ENCODE measurements at regions not wholly inside any gene's neighbourhood (a gene's known extent, or its start where the extent isn't known, plus 50 kb on each side); places are given as distances from the start of the nearest gene placed in this dataset.

- Mint-ChIP-seq H3K9me3 (no peaks in the 10 kb centered on the region), H3K27me3 (ENCODE audit: low read depth) (no peaks in the 10 kb centered on the region), H3K4me3 (no peak overlapping the region), H3K27ac (no peak overlapping the region), H3K4me1 (ENCODE audit: low read depth) (no peaks in the 10 kb centered on the region), H3K36me3 (ENCODE audit: low read depth) (no peaks in the 10 kb centered on the region)
These were observed 78.9 kb downstream of the ENGASE start for GRCh38 chr17:79153367-79154130.

GRCh38 chr17:79152636-79153035 lies 78.0 kb downstream of the ENGASE start:
- no peaks in the 10 kb centered on the region for H3K4me1 Mint-ChIP-seq (ENCODE audit: low read depth)
- H3K27ac Mint-ChIP-seq, result no peak overlapping the region
- H3K36me3 Mint-ChIP-seq (ENCODE audit: low read depth), result no peaks in the 10 kb centered on the region
- H3K27me3 Mint-ChIP-seq (ENCODE audit: low read depth), result no peaks in the 10 kb centered on the region
- H3K4me3 Mint-ChIP-seq, result no peak overlapping the region
- no peaks in the 10 kb centered on the region for H3K9me3 Mint-ChIP-seq

GRCh38 chr17:79152110-79152509 lies 77.5 kb downstream of the ENGASE start:
- Mint-ChIP-seq H3K27ac (no peak overlapping the region), H3K36me3 (ENCODE audit: low read depth) (no peaks in the 10 kb centered on the region), H3K9me3 (no peaks in the 10 kb centered on the region), H3K27me3 (ENCODE audit: low read depth) (no peaks in the 10 kb centered on the region), H3K4me1 (ENCODE audit: low read depth) (no peaks in the 10 kb centered on the region), H3K4me3 (no peak overlapping the region)

GRCh38 chr17:79150799-79151198 lies 76.2 kb downstream of the ENGASE start:
- no peaks in the 10 kb centered on the region for H3K36me3 Mint-ChIP-seq (ENCODE audit: low read depth)
- H3K4me1 Mint-ChIP-seq (ENCODE audit: low read depth), result no peaks in the 10 kb centered on the region
- no peaks in the 10 kb centered on the region for H3K9me3 Mint-ChIP-seq
- no peaks in the 10 kb centered on the region for H3K27me3 Mint-ChIP-seq (ENCODE audit: low read depth)
- H3K4me3 Mint-ChIP-seq, result no peak overlapping the region
- H3K27ac Mint-ChIP-seq, result no peak overlapping the region

- Mint-ChIP-seq H3K4me1 (ENCODE audit: low read depth) (no peaks in the 10 kb centered on the region), H3K27ac (no peak overlapping the region), H3K36me3 (ENCODE audit: low read depth) (no peaks in the 10 kb centered on the region), H3K27me3 (ENCODE audit: low read depth) (no peaks in the 10 kb centered on the region), H3K9me3 (no peaks in the 10 kb centered on the region), H3K4me3 (no peak overlapping the region)
These were observed 75.6 kb downstream of the ENGASE start for GRCh38 chr17:79150035-79150733.

- Mint-ChIP-seq H3K27me3 (ENCODE audit: low read depth) (no peaks in the 10 kb centered on the region), H3K36me3 (ENCODE audit: low read depth) (no peaks in the 10 kb centered on the region), H3K27ac (no peak overlapping the region), H3K9me3 (no peaks in the 10 kb centered on the region), H3K4me3 (no peak overlapping the region), H3K4me1 (ENCODE audit: low read depth) (no peaks in the 10 kb centered on the region)
These were observed 74.0 kb downstream of the ENGASE start for GRCh38 chr17:79148584-79148983.

GRCh38 chr17:79147746-79148506 lies 73.3 kb downstream of the ENGASE start:
- H3K36me3 Mint-ChIP-seq (ENCODE audit: low read depth), result no peaks in the 10 kb centered on the region
- no peak overlapping the region for H3K4me3 Mint-ChIP-seq
- no peaks in the 10 kb centered on the region for H3K27me3 Mint-ChIP-seq (ENCODE audit: low read depth)
- no peaks in the 10 kb centered on the region for H3K9me3 Mint-ChIP-seq
- H3K27ac Mint-ChIP-seq, result no peak overlapping the region
- no peaks in the 10 kb centered on the region for H3K4me1 Mint-ChIP-seq (ENCODE audit: low read depth)

GRCh38 chr17:79146562-79146961 lies 71.9 kb downstream of the ENGASE start:
- Mint-ChIP-seq H3K4me1 (ENCODE audit: low read depth) (no peaks in the 10 kb centered on the region), H3K36me3 (ENCODE audit: low read depth) (no peaks in the 10 kb centered on the region), H3K27ac (no peak overlapping the region), H3K4me3 (no peak overlapping the region), H3K27me3 (ENCODE audit: low read depth) (no peaks in the 10 kb centered on the region), H3K9me3 (no peaks in the 10 kb centered on the region)

- Mint-ChIP-seq H3K9me3 (no peaks in the 10 kb centered on the region), H3K27me3 (ENCODE audit: low read depth) (no peaks in the 10 kb centered on the region), H3K27ac (no peak overlapping the region), H3K4me3 (no peak overlapping the region), H3K36me3 (ENCODE audit: low read depth) (no peaks in the 10 kb centered on the region), H3K4me1 (ENCODE audit: low read depth) (no peaks in the 10 kb centered on the region)
These were observed 70.9 kb downstream of the ENGASE start for GRCh38 chr17:79145548-79145947.

- Mint-ChIP-seq H3K4me3 (no peak overlapping the region), H3K27ac (no peak overlapping the region), H3K4me1 (ENCODE audit: low read depth) (no peaks in the 10 kb centered on the region), H3K27me3 (ENCODE audit: low read depth) (no peaks in the 10 kb centered on the region), H3K36me3 (ENCODE audit: low read depth) (no peaks in the 10 kb centered on the region), H3K9me3 (no peaks in the 10 kb centered on the region)
These were observed 69.5 kb downstream of the ENGASE start for GRCh38 chr17:79144133-79144532.

GRCh38 chr17:79142375-79142774 lies 67.8 kb downstream of the ENGASE start:
- no peaks in the 10 kb centered on the region for H3K27me3 Mint-ChIP-seq (ENCODE audit: low read depth)
- no peaks in the 10 kb centered on the region for H3K4me1 Mint-ChIP-seq (ENCODE audit: low read depth)
- peaks cover 7% of the 10 kb centered on the region for H3K9me3 Mint-ChIP-seq
- no peak overlapping the region for H3K27ac Mint-ChIP-seq
- no peak overlapping the region for H3K4me3 Mint-ChIP-seq
- no peaks in the 10 kb centered on the region for H3K36me3 Mint-ChIP-seq (ENCODE audit: low read depth)

- no peak overlapping the region for H3K27ac Mint-ChIP-seq
- H3K4me1 Mint-ChIP-seq (ENCODE audit: low read depth), result no peaks in the 10 kb centered on the region
- no peak overlapping the region for H3K4me3 Mint-ChIP-seq
These were observed 67.1 kb downstream of the ENGASE start for GRCh38 chr17:79141578-79142355.

GRCh38 chr17:79138826-79139225 lies 64.2 kb downstream of the ENGASE start:
- Mint-ChIP-seq H3K4me1 (ENCODE audit: low read depth) (no peaks in the 10 kb centered on the region), H3K27me3 (ENCODE audit: low read depth) (no peaks in the 10 kb centered on the region), H3K36me3 (ENCODE audit: low read depth) (no peaks in the 10 kb centered on the region), H3K4me3 (no peak overlapping the region), H3K27ac (no peak overlapping the region), H3K9me3 (peaks cover 7% of the 10 kb centered on the region)

More at GRCh38 chr17:79141578-79142355, 67.1 kb downstream of the ENGASE start:
- Mint-ChIP-seq H3K9me3 (peaks cover 7% of the 10 kb centered on the region), H3K27me3 (ENCODE audit: low read depth) (no peaks in the 10 kb centered on the region), H3K36me3 (ENCODE audit: low read depth) (no peaks in the 10 kb centered on the region)

- Mint-ChIP-seq H3K27me3 (ENCODE audit: low read depth) (no peaks in the 10 kb centered on the region), H3K27ac (no peak overlapping the region), H3K9me3 (peaks cover 7% of the 10 kb centered on the region), H3K4me1 (ENCODE audit: low read depth) (no peaks in the 10 kb centered on the region), H3K36me3 (ENCODE audit: low read depth) (no peaks in the 10 kb centered on the region), H3K4me3 (no peak overlapping the region)
These were observed 63.2 kb downstream of the ENGASE start for GRCh38 chr17:79137789-79138165.

All from T-helper 1 cell treated with Interleukin-12 subunit alpha and Interleukin-12 subunit beta and Interleukin-4 antibody, amounts not matched to agents 30 μg/mL and 1 μg/mL, for 36 hours (primary cell).